C4-2B (cell line): ENCODE measurements at regions not wholly inside any gene's neighbourhood (a gene's known extent, or its start where the extent isn't known, plus 50 kb on each side); places are given as distances from the start of the nearest gene placed in this dataset.

Source experiments
- H3K27ac ChIP-seq: fragments of 450-650 bp; 2 replicates; pipeline ENCODE4 v1.5.1; 2017
- CTCF ChIP-seq: fragments of 450-650 bp; conservative IDR thresholded peaks from 2 replicates; pipeline ENCODE4 v1.5.1; 2017; ENCODE audit warnings: mild to moderate bottlenecking
- ZFX ChIP-seq: fragments of 450-650 bp; IDR thresholded peaks from 2 replicates; pipeline ENCODE4 v1.6.1; 2017

- no peak overlapping the region for H3K27ac ChIP-seq
- TF ChIP-seq ZFX (no peak), CTCF (no peak)
Observed at GRCh38 chr2:236887531-236887930, 198.2 kb upstream of the COPS8 start.

GRCh38 chr2:236887953-236888793, 197.5 kb upstream of the COPS8 start:
- no peak overlapping the region for H3K27ac ChIP-seq
- TF ChIP-seq ZFX (no peak), CTCF (no peak)

- TF ChIP-seq CTCF = no peak
- no peak overlapping the region for H3K27ac ChIP-seq
Observed at GRCh38 chr2:236888794-236889780, 196.6 kb upstream of the COPS8 start.

- H3K27ac ChIP-seq = no peak overlapping the region
- TF ChIP-seq ZFX (no peak), CTCF (no peak)
Observed at GRCh38 chr2:236889791-236890704, 195.6 kb upstream of the COPS8 start.

- H3K27ac ChIP-seq = no peak overlapping the region
- TF ChIP-seq CTCF (no peak), ZFX (no peak)
Observed at GRCh38 chr2:236892721-236893120, 193.0 kb upstream of the COPS8 start.

- no peak for TF ChIP-seq ZFX
- TF ChIP-seq CTCF = no peak
- H3K27ac ChIP-seq = no peak overlapping the region
Observed at GRCh38 chr2:236894791-236895190, 190.9 kb upstream of the COPS8 start.
